GM12878 (cell line): ENCODE measurements at regions not wholly inside any gene's neighbourhood (a gene's known extent, or its start where the extent isn't known, plus 50 kb on each side); places are given as distances from the start of the nearest gene placed in this dataset.

Experiments
- ATAC-seq: fragments of 200-7000 bp; cut with Tn5 transposase; 3 replicates; pipeline ENCODE4 v1.9.1; 2020; ENCODE audit warnings: mild to moderate bottlenecking, moderate library complexity
- BruUV-seq: library from RNA; stranded (reverse); fragments of 400-500 nt; replicated peaks from 2 replicates; lab custom pipeline; 2021; lab: Mats Ljungman, UMichigan
- CTCF ChIA-PET: fragments of 300-600 bp; sonication (Branson Sonifier 250); formaldehyde crosslinking; extraction: SDS; loops from one replicate; lab custom pipeline; 2021; ENCODE audit warnings: inconsistent platforms; lab: Yijun Ruan, JAX
- POLR2A ChIA-PET: fragments of 350-600 bp; formaldehyde crosslinking; extraction: SDS; loops from one replicate; lab custom pipeline; 2021; ENCODE audit warnings: inconsistent platforms; lab: Charles Lee
- RAD21 ChIA-PET: fragments of 300-600 bp; sonication (Branson Sonifier 250); formaldehyde crosslinking; loops from one replicate; lab custom pipeline; 2023; ENCODE audit warnings: antibody characterized with exemption; ENCODE audit not compliant: unreplicated experiment; lab: Charles Lee
- SMC1A ChIA-PET: fragments of 300-600 bp; sonication (Branson Sonifier 250); formaldehyde crosslinking; loops from one replicate; lab custom pipeline; 2023; ENCODE audit not compliant: unreplicated experiment, uncharacterized antibody; lab: Charles Lee
- DNase-seq: peaks from one replicate; pipeline ENCODE4 v3.0.0-alpha.2; 2011; ENCODE audit warnings: low read depth, low spot score
- FAIRE-seq: peaks from 3 replicates; lab custom pipeline; 2011; peaks lifted over from hg19 to GRCh38; lab: Jason Lieb, UNC
- H2AFZ ChIP-seq: 2 replicates; pipeline ENCODE4 v1.6.0; 2011; ENCODE audit warnings: low read depth, low read length, control low read depth; ENCODE audit not compliant: control insufficient read depth
- H3K27ac ChIP-seq: 2 replicates; pipeline ENCODE4 v1.5.1; 2011; ENCODE audit warnings: control low read depth; ENCODE audit not compliant: control insufficient read depth, insufficient read depth
- H3K27me3 ChIP-seq, 2 experiments: replicated peaks in 1 of 2; 2 replicates each; pipeline versions ENCODE4 v1.6.0 to v1.6.1; 2011; ENCODE audit warnings: low read length in 1 of 2; ENCODE audit not compliant: control insufficient read depth in 2 of 2, insufficient read depth in 2 of 2
- H3K36me3 ChIP-seq, 2 experiments: 2 replicates each; pipeline ENCODE4 v1.5.1; 2011; ENCODE audit warnings: low read length in 1 of 2; ENCODE audit not compliant: control insufficient read depth in 2 of 2, insufficient read depth in 2 of 2
- H3K4me1 ChIP-seq: 2 replicates; pipeline ENCODE4 v1.6.1; 2011; ENCODE audit warnings: mild to moderate bottlenecking, low read length, moderate library complexity, mixed read lengths; ENCODE audit not compliant: control insufficient read depth, insufficient read depth
- H3K4me2 ChIP-seq: 2 replicates; pipeline ENCODE4 v1.6.0; 2011; ENCODE audit warnings: control low read depth; ENCODE audit not compliant: control insufficient read depth, insufficient read depth
- H3K4me3 ChIP-seq: fragments of 200-600 bp; sonication (generic); 2 replicates; pipeline ENCODE4 v1.5.1; 2016
- H3K79me2 ChIP-seq: 2 replicates; pipeline ENCODE4 v1.6.0; 2011; ENCODE audit warnings: low read length; ENCODE audit not compliant: control insufficient read depth, insufficient read depth
- H3K9ac ChIP-seq: 2 replicates; pipeline ENCODE4 v1.8.0; 2011; ENCODE audit warnings: low read length, control low read depth, mixed read lengths; ENCODE audit not compliant: control insufficient read depth, insufficient read depth
- H3K9me3 ChIP-seq: replicated peaks from 3 replicates; pipeline ENCODE4 v1.5.1; 2011; ENCODE audit warnings: mild to moderate bottlenecking, low read length; ENCODE audit not compliant: control insufficient read depth, insufficient read depth
- H4K20me1 ChIP-seq: 2 replicates; pipeline ENCODE4 v1.6.0; 2011; ENCODE audit not compliant: control insufficient read depth, insufficient read depth
- KLF5 ChIP-seq: fragments of 450-650 bp; IDR thresholded peaks from 2 replicates; pipeline ENCODE4 v1.6.1; 2014; ENCODE audit warnings: mild to moderate bottlenecking; ENCODE audit not compliant: partially characterized antibody
- ZZZ3 ChIP-seq: IDR thresholded peaks from 2 replicates; pipeline ENCODE4 v1.6.1; 2011; ENCODE audit warnings: low read depth; ENCODE audit not compliant: control insufficient read depth, insufficient read length
- WGBS: methylation state at CpG from one replicate; pipeline ENCODE4 v1.1.6; 2016; ENCODE audit warnings: low lambda C conversion rate; ENCODE audit not compliant: insufficient replicate concordance, insufficient coverage; ENCODE audit errors: missing lambda C conversion rate; 5-methylcytosine and 5-hydroxymethylcytosine counted together
- in situ Hi-C: fragments of 300-500 bp; cut with MboI; formaldehyde crosslinking; loops from 9 replicates; pipeline ENCODE4 v1.14.3; 2018; ENCODE audit warnings: mixed read lengths
- intact Hi-C: fragments of 100-400 bp; cut with micrococcal nuclease; formaldehyde crosslinking; loops from one replicate; pipeline ENCODE4 v1.14.2; 2022; ENCODE audit not compliant: unreplicated experiment
- TF ChIP-seq, protein P1 (sequence below): fragments of 450-650 bp; IDR thresholded peaks from 2 replicates; pipeline ENCODE4 v1.6.1; 2018; ENCODE audit warnings: borderline replicate concordance, mild to moderate bottlenecking; ENCODE audit not compliant: partially characterized antibody
- TF ChIP-seq, protein P2 (sequence below): fragments of 450-650 bp; IDR thresholded peaks from 2 replicates; pipeline ENCODE4 v1.6.1; 2016; ENCODE audit warnings: mild to moderate bottlenecking, moderate library complexity, borderline replicate concordance

DNA sequence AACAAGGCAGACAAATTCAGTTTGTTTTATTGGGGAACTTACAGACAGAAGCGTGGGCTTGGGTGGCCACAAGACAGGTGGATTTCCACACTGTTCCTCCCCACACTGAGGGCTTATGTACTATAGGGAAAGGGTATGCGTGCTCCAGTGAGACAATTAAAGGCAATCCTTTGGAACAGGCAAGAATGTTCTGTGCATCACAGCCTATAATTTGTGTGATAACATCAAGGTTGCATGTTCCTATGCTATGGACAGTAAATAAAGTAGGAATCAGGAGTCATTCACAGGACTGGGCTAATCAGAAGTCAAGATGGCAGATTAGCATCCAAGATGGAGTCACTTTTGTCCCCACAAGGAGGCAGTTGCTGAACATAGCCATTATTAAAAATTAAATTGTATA lies 84.6 kb upstream of the TRIM2 start (continued):
- no peak for TF ChIP-seq KLF5
- TF ChIP-seq, protein P1, sequence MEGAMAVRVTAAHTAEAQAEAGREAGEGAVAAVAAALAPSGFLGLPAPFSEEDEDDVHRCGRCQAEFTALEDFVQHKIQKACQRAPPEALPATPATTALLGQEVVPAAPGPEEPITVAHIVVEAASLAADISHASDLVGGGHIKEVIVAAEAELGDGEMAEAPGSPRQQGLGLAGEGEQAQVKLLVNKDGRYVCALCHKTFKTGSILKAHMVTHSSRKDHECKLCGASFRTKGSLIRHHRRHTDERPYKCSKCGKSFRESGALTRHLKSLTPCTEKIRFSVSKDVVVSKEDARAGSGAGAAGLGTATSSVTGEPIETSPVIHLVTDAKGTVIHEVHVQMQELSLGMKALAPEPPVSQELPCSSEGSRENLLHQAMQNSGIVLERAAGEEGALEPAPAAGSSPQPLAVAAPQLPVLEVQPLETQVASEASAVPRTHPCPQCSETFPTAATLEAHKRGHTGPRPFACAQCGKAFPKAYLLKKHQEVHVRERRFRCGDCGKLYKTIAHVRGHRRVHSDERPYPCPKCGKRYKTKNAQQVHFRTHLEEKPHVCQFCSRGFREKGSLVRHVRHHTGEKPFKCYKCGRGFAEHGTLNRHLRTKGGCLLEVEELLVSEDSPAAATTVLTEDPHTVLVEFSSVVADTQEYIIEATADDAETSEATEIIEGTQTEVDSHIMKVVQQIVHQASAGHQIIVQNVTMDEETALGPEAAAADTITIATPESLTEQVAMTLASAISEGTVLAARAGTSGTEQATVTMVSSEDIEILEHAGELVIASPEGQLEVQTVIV: no peak

DNA sequence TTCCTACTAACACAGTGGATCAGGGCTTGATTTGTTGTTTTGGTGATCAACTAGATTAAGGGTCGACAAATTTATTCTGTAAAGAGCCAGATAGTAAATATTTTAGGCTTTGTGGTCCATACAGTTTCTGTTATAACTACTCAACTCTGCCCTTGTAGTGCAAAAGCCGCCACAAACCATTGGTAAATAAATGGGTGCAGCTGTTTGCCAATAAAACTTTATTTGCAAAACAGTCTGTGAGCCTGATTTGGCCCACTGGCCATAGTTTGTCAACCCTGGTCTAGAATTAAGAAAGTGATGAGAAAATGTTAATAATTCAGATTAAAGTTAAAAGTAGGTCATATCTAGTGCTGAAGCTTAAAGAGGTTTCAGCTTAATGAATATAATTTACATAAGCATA lies 84.0 kb upstream of the TRIM2 start:
- ChIA-PET CTCF (interaction anchor here (0.7 to 1.8 kb wide), 3 partner anchors 12 to 37 kb away, joined by 3 to 8 read pairs (median 7); no protein-coding TSS in a partner anchor), POLR2A (interaction anchor here (0.9 kb wide), 1 partner anchor 17 kb away, joined by 3 read pairs; no protein-coding TSS in a partner anchor), SMC1A (interaction anchor here (0.9 to 3.2 kb wide), 3 partner anchors 20 to 523 kb away, joined by 3 to 10 read pairs (median 3); no protein-coding TSS in a partner anchor), RAD21 (interaction anchor here (1.1 kb wide), 1 partner anchor 37 kb away, joined by 3 read pairs; no protein-coding TSS in a partner anchor)
- no TSS peak for BruUV-seq
- Histone ChIP-seq H3K4me2 (no peak overlapping the region), H3K4me3 (no peak overlapping the region), H3K79me2 (no peaks in the 10 kb centered on the region), H4K20me1 (no peaks in the 10 kb centered on the region), H2AFZ (no peak overlapping the region), H3K36me3 (no peaks in the 10 kb centered on the region), H3K27ac (no peak overlapping the region), H3K27me3 (no peaks in the 10 kb centered on the region), H3K9ac (no peak overlapping the region), H3K4me1 (peaks cover 8% of the 10 kb centered on the region; the same call in 1 of the 2 replicates), H3K9me3 (no peaks in the 10 kb centered on the region)
- TF ChIP-seq ZZZ3: no peak
- TF ChIP-seq, protein P2, sequence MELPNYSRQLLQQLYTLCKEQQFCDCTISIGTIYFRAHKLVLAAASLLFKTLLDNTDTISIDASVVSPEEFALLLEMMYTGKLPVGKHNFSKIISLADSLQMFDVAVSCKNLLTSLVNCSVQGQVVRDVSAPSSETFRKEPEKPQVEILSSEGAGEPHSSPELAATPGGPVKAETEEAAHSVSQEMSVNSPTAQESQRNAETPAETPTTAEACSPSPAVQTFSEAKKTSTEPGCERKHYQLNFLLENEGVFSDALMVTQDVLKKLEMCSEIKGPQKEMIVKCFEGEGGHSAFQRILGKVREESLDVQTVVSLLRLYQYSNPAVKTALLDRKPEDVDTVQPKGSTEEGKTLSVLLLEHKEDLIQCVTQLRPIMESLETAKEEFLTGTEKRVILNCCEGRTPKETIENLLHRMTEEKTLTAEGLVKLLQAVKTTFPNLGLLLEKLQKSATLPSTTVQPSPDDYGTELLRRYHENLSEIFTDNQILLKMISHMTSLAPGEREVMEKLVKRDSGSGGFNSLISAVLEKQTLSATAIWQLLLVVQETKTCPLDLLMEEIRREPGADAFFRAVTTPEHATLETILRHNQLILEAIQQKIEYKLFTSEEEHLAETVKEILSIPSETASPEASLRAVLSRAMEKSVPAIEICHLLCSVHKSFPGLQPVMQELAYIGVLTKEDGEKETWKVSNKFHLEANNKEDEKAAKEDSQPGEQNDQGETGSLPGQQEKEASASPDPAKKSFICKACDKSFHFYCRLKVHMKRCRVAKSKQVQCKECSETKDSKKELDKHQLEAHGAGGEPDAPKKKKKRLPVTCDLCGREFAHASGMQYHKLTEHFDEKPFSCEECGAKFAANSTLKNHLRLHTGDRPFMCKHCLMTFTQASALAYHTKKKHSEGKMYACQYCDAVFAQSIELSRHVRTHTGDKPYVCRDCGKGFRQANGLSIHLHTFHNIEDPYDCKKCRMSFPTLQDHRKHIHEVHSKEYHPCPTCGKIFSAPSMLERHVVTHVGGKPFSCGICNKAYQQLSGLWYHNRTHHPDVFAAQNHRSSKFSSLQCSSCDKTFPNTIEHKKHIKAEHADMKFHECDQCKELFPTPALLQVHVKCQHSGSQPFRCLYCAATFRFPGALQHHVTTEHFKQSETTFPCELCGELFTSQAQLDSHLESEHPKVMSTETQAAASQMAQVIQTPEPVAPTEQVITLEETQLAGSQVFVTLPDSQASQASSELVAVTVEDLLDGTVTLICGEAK: peak; percentile 35; the same call in 1 of the 2 replicates
- DNase-seq: no peak
- no peak for ATAC-seq
- no peak for FAIRE-seq
- 45% methylated on average over 2 of the region's 2 CpGs for WGBS
- in situ Hi-C loops: no loop called here
- intact Hi-C loops: no loop called here
